Transverse colon (tissue), 4 donors: ENCODE measurements at regions not wholly inside any gene's neighbourhood (a gene's known extent, or its start where the extent isn't known, plus 50 kb on each side); places are given as distances from the start of the nearest gene placed in this dataset.
A peak's percentile ranks its signal among the peaks of the same experiment; 100 is the strongest.

Experiments used
- DNase-seq: peaks from one replicate; pipeline ENCODE4 v3.0.0-alpha.2; 2019
- H3K27ac ChIP-seq, 4 donors: fragments of 200-600 bp; sonication (generic); 2 replicates each; pipeline ENCODE4 v1.5.1; 2016 to 2018; ENCODE audit warnings: inconsistent platforms in 4 of 4
- H3K27me3 ChIP-seq: fragments of 200-600 bp; sonication (generic); 2 replicates; pipeline ENCODE4 v1.5.1; 2017; ENCODE audit warnings: inconsistent platforms
- H3K36me3 ChIP-seq, 4 donors: fragments of 200-600 bp; sonication (generic); 2 replicates each; pipeline ENCODE4 v1.5.1; 2017 to 2019; ENCODE audit warnings: inconsistent platforms in 4 of 4
- H3K4me1 ChIP-seq, 4 donors: fragments of 200-600 bp; sonication (generic); 2 replicates each; pipeline ENCODE4 v1.5.1; 2017 to 2020; ENCODE audit warnings: inconsistent platforms in 4 of 4
- H3K4me3 ChIP-seq, 4 donors: fragments of 200-600 bp; sonication (generic); 1 replicate in 1 of 4; 2 replicates in 3 of 4; pipeline versions ENCODE4 v1.5.1 to v1.6.1; 2017 to 2019; ENCODE audit warnings: inconsistent platforms in 4 of 4
- H3K9me3 ChIP-seq, 2 donors: fragments of 200-600 bp; sonication (generic); 2 replicates each; pipeline ENCODE4 v1.5.1; 2017 to 2019; ENCODE audit warnings: inconsistent platforms in 2 of 2
- CTCF ChIP-seq, 5 experiments: fragments of 200-600 bp in 3 of 5; fragments of 450-650 bp in 2 of 5; sonication (generic) in 3 of 5; IDR thresholded peaks; 1 replicate in 2 of 5; 2 replicates in 3 of 5; pipeline ENCODE4 v1.5.1; 2016 to 2017; ENCODE audit warnings: antibody characterized with exemption in 5 of 5, inconsistent platforms in 3 of 5, mild to moderate bottlenecking in 2 of 5, moderate library complexity in 1 of 5
- EP300 ChIP-seq: sonication (generic); formaldehyde crosslinking; IDR thresholded peaks from one replicate; pipeline ENCODE4 v1.6.1; 2017; ENCODE audit warnings: antibody characterized with exemption, low read depth
- POLR2A ChIP-seq: fragments of 450-650 bp; IDR thresholded peaks from one replicate; pipeline ENCODE4 v1.6.1; 2016; ENCODE audit warnings: antibody characterized with exemption, mild to moderate bottlenecking, moderate library complexity
- POLR2AphosphoS5 ChIP-seq, 3 donors: sonication (generic); formaldehyde crosslinking; IDR thresholded peaks; one replicate each; pipeline ENCODE4 v1.6.1; 2016; ENCODE audit warnings: antibody characterized with exemption in 3 of 3
- WGBS, 2 donors: methylation state at CpG; one replicate each; pipeline ENCODE4 v1.1.5; 2018; ENCODE audit warnings: low coverage in 1 of 2; 5-methylcytosine and 5-hydroxymethylcytosine counted together
- in situ Hi-C, 4 donors: fragments of 200-750 bp; cut with MboI; loops; one replicate each; pipeline versions ENCODE4 v1.15.0 to v1.15.1; 2017; ENCODE audit warnings: low sequenced_read_pairs in 3 of 4, low pct_ligation_motif_present in 1 of 4, low pct_unique_long_range_greater_than_20kb in 1 of 4
- intact Hi-C: fragments of 100-400 bp; cut with DNase I; formaldehyde crosslinking; loops from one replicate; pipeline ENCODE4 v1.15.1; 2023; ENCODE audit warnings: low total_unique reads

- Histone ChIP-seq H3K4me3 (peak overlapping the region; percentile 20 to 43 (median 30)), H3K27ac (no peak overlapping the region), H3K9me3 (no peaks in the 10 kb centered on the region), H3K4me1 (peaks cover 7 to 31% (median 25%) of the 10 kb centered on the region in 4 donors), H3K36me3 (no peaks in the 10 kb centered on the region), H3K27me3 (peaks cover 72% of the 10 kb centered on the region)
- TF ChIP-seq POLR2AphosphoS5 (IDR thresholded peaks at IDR 0.05) (no peak), CTCF (IDR thresholded peaks at IDR 0.05) (peak; percentile 80 to 92 (median 88)), EP300 (no peak)
- in situ Hi-C loops: loop anchor here in 3 of 4 donors (25.0 kb wide), 2 partner anchors 1049 to 1699 kb away; no protein-coding TSS in a partner anchor
- WGBS, 2 donors: 0 to 1% methylated on average over 10 to 44 of the region's 44 CpGs
- intact Hi-C loops: no loop called here
- DNase-seq: peak; percentile 63
Observed at GRCh38 chr5:50962934-50963872, 296.8 kb downstream of the PARP8 start.

- no peaks in the 10 kb centered on the region for H3K9me3 ChIP-seq
- intact Hi-C loops (no loop called here), in situ Hi-C loops (loop anchor here in 3 of 4 donors (25.0 kb wide), 2 partner anchors 1048 to 1698 kb away; no protein-coding TSS in a partner anchor)
- no peaks in the 10 kb centered on the region for H3K36me3 ChIP-seq
- TF ChIP-seq POLR2AphosphoS5 (IDR thresholded peaks at IDR 0.05): no peak
- no peak for DNase-seq
- peaks cover 82% of the 10 kb centered on the region for H3K27me3 ChIP-seq
- 10 to 21% methylated on average over 7 to 33 of the region's 33 CpGs for WGBS, 2 donors
- no peak overlapping the region for H3K27ac ChIP-seq
- peak overlapping the region in 2 of 4 donors; percentile 34 to 43 for H3K4me3 ChIP-seq
- peaks cover 8 to 41% (median 31%) of the 10 kb centered on the region in 4 donors for H3K4me1 ChIP-seq
Observed at GRCh38 chr5:50963971-50964745, 297.7 kb downstream of the PARP8 start.

- intact Hi-C loops: no loop called here
- H3K9me3 ChIP-seq: no peaks in the 10 kb centered on the region
- no peak for DNase-seq
- 50 to 60% methylated on average over 11 to 15 of the region's 15 CpGs for WGBS, 2 donors
- H3K36me3 ChIP-seq: no peaks in the 10 kb centered on the region
- no peak overlapping the region for H3K4me3 ChIP-seq
- H3K4me1 ChIP-seq: peaks cover 11 to 48% (median 39%) of the 10 kb centered on the region in 4 donors
- no peak overlapping the region for H3K27ac ChIP-seq
- H3K27me3 ChIP-seq: peaks cover 90% of the 10 kb centered on the region
- TF ChIP-seq POLR2A (no peak), CTCF (IDR thresholded peaks at IDR 0.05) (no peak), EP300 (no peak), POLR2AphosphoS5 (IDR thresholded peaks at IDR 0.05) (no peak)
- in situ Hi-C loops: loop anchor here in 3 of 4 donors (25.0 kb wide), 2 partner anchors 1047 to 1697 kb away; no protein-coding TSS in a partner anchor
Observed at GRCh38 chr5:50964746-50965653, 298.6 kb downstream of the PARP8 start.

GRCh38 chr5:50965654-50966375 lies 299.4 kb downstream of the PARP8 start:
- no peaks in the 10 kb centered on the region for H3K9me3 ChIP-seq
- no peak overlapping the region for H3K27ac ChIP-seq
- H3K36me3 ChIP-seq: no peaks in the 10 kb centered on the region
- peaks cover 95% of the 10 kb centered on the region for H3K27me3 ChIP-seq
- H3K4me3 ChIP-seq: no peak overlapping the region
- intact Hi-C loops: no loop called here
- peaks cover 11 to 48% (median 39%) of the 10 kb centered on the region in 4 donors for H3K4me1 ChIP-seq
- in situ Hi-C loops: loop anchor here in 3 of 4 donors (25.0 kb wide), 2 partner anchors 1046 to 1696 kb away; no protein-coding TSS in a partner anchor
- no peak for DNase-seq
- 39 to 52% methylated on average over 18 to 29 of the region's 29 CpGs for WGBS, 2 donors
- TF ChIP-seq POLR2AphosphoS5 (IDR thresholded peaks at IDR 0.05): no peak
- TF ChIP-seq EP300: no peak
- TF ChIP-seq CTCF (IDR thresholded peaks at IDR 0.05): no peak
- no peak for TF ChIP-seq POLR2A
